H1 (cell line): ENCODE measurements at regions not wholly inside any gene's neighbourhood (a gene's known extent, or its start where the extent isn't known, plus 50 kb on each side); places are given as distances from the start of the nearest gene placed in this dataset.

ENCODE experiments used
- CTCF ChIA-PET: fragments of 300-600 bp; sonication (Branson Sonifier 250); formaldehyde crosslinking; loops from one replicate; lab custom pipeline; 2021; ENCODE audit not compliant: partially characterized antibody; lab: Charles Lee
- POLR2A ChIA-PET: fragments of 300-600 bp; sonication (Branson Sonifier 250); formaldehyde crosslinking; loops from one replicate; lab custom pipeline; 2021; ENCODE audit warnings: inconsistent platforms; ENCODE audit not compliant: partially characterized antibody; lab: Charles Lee
- DNase-seq, 2 experiments: peaks; one replicate each; pipeline versions ENCODE4 v3.0.0 to v3.0.0-alpha.2; 2010 to 2022; ENCODE audit warnings: low spot score in 2 of 2, low read depth in 1 of 2, mixed read lengths in 1 of 2
- FAIRE-seq: peaks from 2 replicates; lab custom pipeline; 2011; peaks lifted over from hg19 to GRCh38; lab: Jason Lieb, UNC
- H2AFZ ChIP-seq: 2 replicates; pipeline ENCODE4 v1.8.1; 2012; ENCODE audit warnings: low read length, inconsistent platforms
- H2AK5ac ChIP-seq: 2 replicates; pipeline ENCODE4 v1.6.1; 2013; ENCODE audit warnings: low read depth, low read length
- H2BK120ac ChIP-seq: replicated peaks from 2 replicates; pipeline ENCODE3; 2013; ENCODE audit warnings: low read depth, low read length, inconsistent platforms
- H2BK12ac ChIP-seq: 2 replicates; pipeline ENCODE4 v1.6.1; 2013; ENCODE audit warnings: low read depth, low read length
- H2BK15ac ChIP-seq: 2 replicates; pipeline ENCODE4 v1.6.1; 2013; ENCODE audit warnings: low read length
- H2BK20ac ChIP-seq: 2 replicates; pipeline ENCODE4 v1.6.1; 2013; ENCODE audit warnings: low read length
- H2BK5ac ChIP-seq: 2 replicates; pipeline ENCODE4 v1.6.1; 2013; ENCODE audit warnings: low read depth, low read length
- H3K14ac ChIP-seq: 2 replicates; pipeline ENCODE4 v1.6.1; 2013; ENCODE audit warnings: inconsistent platforms; ENCODE audit not compliant: insufficient read length
- H3K18ac ChIP-seq: 2 replicates; pipeline ENCODE4 v1.6.1; 2013; ENCODE audit warnings: low read length; ENCODE audit errors: extremely low read depth
- H3K23ac ChIP-seq: 2 replicates; pipeline ENCODE4 v1.6.1; 2013; ENCODE audit warnings: inconsistent platforms; ENCODE audit not compliant: insufficient read length
- H3K23me2 ChIP-seq: 2 replicates; pipeline ENCODE4 v1.6.1; 2013; ENCODE audit warnings: low read depth, low read length
- H3K27ac ChIP-seq: 2 replicates; pipeline ENCODE4 v1.6.1; 2011; ENCODE audit warnings: low read depth, low read length, inconsistent platforms
- H3K27me3 ChIP-seq, 4 experiments: replicated peaks in 1 of 4; 1 replicate in 1 of 4; 2 replicates in 3 of 4; pipeline versions ENCODE4 v1.6.1 to v1.8.1; 2011 to 2013; ENCODE audit warnings: low read length in 3 of 4, mild to moderate bottlenecking in 3 of 4, inconsistent platforms in 2 of 4, mixed read lengths in 2 of 4, moderate library complexity in 1 of 4; ENCODE audit not compliant: control insufficient read depth in 3 of 4, insufficient read depth in 3 of 4; ENCODE audit errors: extremely low read depth in 1 of 4
- H3K36me3 ChIP-seq, 4 experiments: 2 replicates each; pipeline versions ENCODE4 v1.6.1 to v1.8.1; 2011 to 2013; ENCODE audit warnings: mild to moderate bottlenecking in 4 of 4, low read length in 3 of 4, moderate library complexity in 2 of 4, control low read depth in 1 of 4, inconsistent platforms in 1 of 4; ENCODE audit not compliant: insufficient read depth in 4 of 4, control insufficient read depth in 2 of 4
- H3K4ac ChIP-seq: replicated peaks from 2 replicates; pipeline ENCODE3; 2013; ENCODE audit warnings: low read length, low read depth, mixed read lengths, inconsistent platforms; ENCODE audit not compliant: insufficient read length
- H3K4me1 ChIP-seq, 4 experiments: replicated peaks in 1 of 4; 1 replicate in 1 of 4; 2 replicates in 3 of 4; pipeline versions ENCODE4 v1.6.1 to v1.8.1; 2011 to 2013; ENCODE audit warnings: low read length in 3 of 4, inconsistent platforms in 2 of 4, mixed read lengths in 1 of 4; ENCODE audit not compliant: insufficient read depth in 4 of 4, control insufficient read depth in 3 of 4
- H3K4me2 ChIP-seq, 2 experiments: 2 replicates each; pipeline versions ENCODE4 v1.6.1 to v1.8.1; 2011 to 2013; ENCODE audit warnings: low read depth in 2 of 2, low read length in 2 of 2, control low read depth in 1 of 2, inconsistent platforms in 1 of 2, mild to moderate bottlenecking in 1 of 2; ENCODE audit not compliant: insufficient read depth in 1 of 2
- H3K4me3 ChIP-seq, 4 experiments: fragments of 200-600, 300-600 bp in 1 of 4; sonication (generic), shearing (Covaris generic), sonication (Bioruptor Twin) in 1 of 4; 2 replicates each; pipeline versions ENCODE4 v1.5.1 to v1.8.1; 2011 to 2016; ENCODE audit warnings: low read length in 4 of 4, low read depth in 3 of 4, control low read depth in 2 of 4, inconsistent platforms in 2 of 4, mild to moderate bottlenecking in 2 of 4, mixed read lengths in 1 of 4, moderate library complexity in 1 of 4; ENCODE audit not compliant: insufficient read depth in 2 of 4; ENCODE audit errors: extremely low read depth in 1 of 4
- H3K56ac ChIP-seq: replicated peaks from 2 replicates; pipeline ENCODE3; 2013; ENCODE audit warnings: low read depth, mild to moderate bottlenecking, mixed read lengths, low read length, inconsistent platforms; ENCODE audit not compliant: insufficient read length
- H3K79me1 ChIP-seq: 2 replicates; pipeline ENCODE4 v1.6.1; 2013; ENCODE audit warnings: low read depth, low read length, control low read depth
- H3K79me2 ChIP-seq, 2 experiments: 2 replicates each; pipeline versions ENCODE4 v1.6.1 to v1.8.1; 2012 to 2013; ENCODE audit warnings: low read length in 2 of 2, mild to moderate bottlenecking in 2 of 2, inconsistent platforms in 1 of 2; ENCODE audit not compliant: insufficient read depth in 2 of 2, control insufficient read depth in 1 of 2
- H3K9ac ChIP-seq, 4 experiments: replicated peaks in 1 of 4; 1 replicate in 1 of 4; 2 replicates in 3 of 4; pipeline versions ENCODE4 v1.6.1 to v1.8.1; 2011 to 2013; ENCODE audit warnings: low read depth in 3 of 4, low read length in 3 of 4, control low read depth in 2 of 4, mild to moderate bottlenecking in 2 of 4, moderate library complexity in 2 of 4, inconsistent platforms in 1 of 4; ENCODE audit errors: extremely low read depth in 1 of 4
- H3K9me3 ChIP-seq, 2 experiments: 2 replicates each; pipeline versions ENCODE4 v1.6.1 to v1.8.1; 2012 to 2013; ENCODE audit warnings: mild to moderate bottlenecking in 2 of 2, moderate library complexity in 2 of 2, control low read depth in 1 of 2, inconsistent platforms in 1 of 2, low read depth in 1 of 2, low read length in 1 of 2, mixed read lengths in 1 of 2; ENCODE audit not compliant: insufficient read depth in 2 of 2
- H4K20me1 ChIP-seq, 2 experiments: replicated peaks in 1 of 2; 2 replicates each; pipeline versions ENCODE3 to v1.8.1; 2011 to 2013; ENCODE audit warnings: inconsistent platforms in 2 of 2, low read length in 2 of 2, mild to moderate bottlenecking in 1 of 2; ENCODE audit not compliant: insufficient read depth in 2 of 2, control insufficient read depth in 1 of 2
- H4K5ac ChIP-seq: 2 replicates; pipeline ENCODE4 v1.6.1; 2013; ENCODE audit warnings: low read length, low read depth, mixed read lengths, inconsistent platforms; ENCODE audit not compliant: insufficient read length
- H4K8ac ChIP-seq: 2 replicates; pipeline ENCODE4 v1.8.0; 2013; ENCODE audit warnings: mild to moderate bottlenecking, moderate library complexity, low read length, inconsistent platforms; ENCODE audit not compliant: insufficient read depth; ENCODE audit errors: extremely low read depth
- H4K91ac ChIP-seq: replicated peaks from 2 replicates; pipeline ENCODE3; 2013; ENCODE audit warnings: low read length, mixed read lengths, inconsistent platforms; ENCODE audit not compliant: insufficient read length
- BRCA1 ChIP-seq: IDR thresholded peaks from 2 replicates; pipeline ENCODE4 v1.6.1; 2012; ENCODE audit warnings: low read depth, low read length, improper control_type of control experiment
- CBX8 ChIP-seq: fragments of 300-800, 300-1000 bp; sonication (generic); IDR thresholded peaks from 2 replicates; pipeline ENCODE4 v1.7.1; 2016; ENCODE audit warnings: low read depth, low read length, borderline replicate concordance
- CEBPB ChIP-seq: IDR thresholded peaks from 2 replicates; pipeline ENCODE4 v1.6.1; 2012; ENCODE audit warnings: low read depth, low read length
- EP300 ChIP-seq, 2 experiments: IDR thresholded peaks; 1 replicate in 1 of 2; 2 replicates in 1 of 2; pipeline ENCODE4 v1.6.1; 2011 to 2012; ENCODE audit warnings: low read depth in 2 of 2, low read length in 2 of 2, mild to moderate bottlenecking in 2 of 2, borderline replicate concordance in 1 of 2, inconsistent platforms in 1 of 2, moderate library complexity in 1 of 2
- EZH2 ChIP-seq: fragments of 200-600 bp; sonication (generic); IDR thresholded peaks from 2 replicates; pipeline ENCODE4 v1.7.1; 2012; ENCODE audit warnings: low read depth, mild to moderate bottlenecking, moderate library complexity, low read length, inconsistent platforms; ENCODE audit not compliant: severe bottlenecking
- GABPA ChIP-seq: IDR thresholded peaks from 2 replicates; pipeline ENCODE4 v1.6.1; 2011; ENCODE audit warnings: mild to moderate bottlenecking, low read length, moderate library complexity, borderline replicate concordance; ENCODE audit not compliant: insufficient read depth
- HDAC6 ChIP-seq: IDR thresholded peaks from one replicate; pipeline ENCODE4 v1.7.1; 2012; ENCODE audit warnings: low read depth, mild to moderate bottlenecking, inconsistent platforms, low read length, moderate library complexity
- NANOG ChIP-seq: IDR thresholded peaks from 2 replicates; pipeline ENCODE4 v1.6.1; 2011; ENCODE audit warnings: low read length, low read depth, mild to moderate bottlenecking, inconsistent platforms; ENCODE audit not compliant: insufficient read depth, poor library complexity, severe bottlenecking
- RNF2 ChIP-seq: fragments of 200-900, 300-1000 bp; sonication (generic); IDR thresholded peaks from 2 replicates; pipeline ENCODE4 v1.7.1; 2016; ENCODE audit warnings: borderline replicate concordance, low read depth, mild to moderate bottlenecking, antibody characterized with exemption, low read length; ENCODE audit not compliant: poor library complexity, severe bottlenecking; ENCODE audit errors: missing control alignments
- SIRT6 ChIP-seq: IDR thresholded peaks from one replicate; pipeline ENCODE4 v1.7.1; 2012; ENCODE audit warnings: low read length, inconsistent platforms
- SIX5 ChIP-seq: IDR thresholded peaks from 2 replicates; pipeline ENCODE4 v1.6.1; 2011; ENCODE audit warnings: mild to moderate bottlenecking, low read depth, low read length
- SP1 ChIP-seq: IDR thresholded peaks from 2 replicates; pipeline ENCODE4 v1.6.1; 2011; ENCODE audit warnings: low read depth, low read length
- USF2 ChIP-seq: IDR thresholded peaks from 2 replicates; pipeline ENCODE4 v1.6.1; 2011; ENCODE audit warnings: low read length, improper control_type of control experiment
- WGBS, 2 experiments: shearing (Covaris generic) in 1 of 2; methylation state at CpG; one replicate each; pipeline versions ENCODE4 v1.1.6 to v1.1.7; 2013 to 2015; ENCODE audit warnings: low lambda C conversion rate in 2 of 2, mixed read lengths in 2 of 2, inconsistent platforms in 1 of 2, low coverage in 1 of 2, missing lambda C conversion rate in 1 of 2; ENCODE audit not compliant: insufficient replicate concordance in 2 of 2, insufficient coverage in 1 of 2, insufficient read length in 1 of 2; ENCODE audit errors: extremely low coverage in 1 of 2, missing lambda C conversion rate in 1 of 2; 5-methylcytosine and 5-hydroxymethylcytosine counted together

- FAIRE-seq (no peak), DNase-seq (no peak)
- 81% methylated on average over 1 of the region's 1 CpG; no CpG with 5 or more reads in 1 of the 2 experiments for WGBS, 2 experiments
- no peak for TF ChIP-seq HDAC6
- TF ChIP-seq CBX8 = no peak
- no peak for TF ChIP-seq BRCA1
- no peak for TF ChIP-seq CEBPB
- TF ChIP-seq EP300 (IDR thresholded peaks at IDR 0.05; ENCODE audit: borderline replicate concordance in 1 of 2, low read depth in 2 of 2, low read length in 2 of 2) = no peak
- no peak for TF ChIP-seq SIRT6
- TF ChIP-seq SP1 = no peak
- no peak for TF ChIP-seq GABPA
- no peak for TF ChIP-seq EZH2
- TF ChIP-seq RNF2 = no peak
- no peak for TF ChIP-seq USF2
- no peak for TF ChIP-seq NANOG
- TF ChIP-seq SIX5 = no peak
- H3K27me3 ChIP-seq = no peaks in the 10 kb centered on the region
- H3K4me3 ChIP-seq = no peak overlapping the region
- H3K56ac ChIP-seq = no peak overlapping the region
- no peak overlapping the region for H2BK12ac ChIP-seq
- no peak overlapping the region for H3K4ac ChIP-seq
- ChIA-PET POLR2A (no interaction called here), CTCF (interaction anchor here (2.6 kb wide), 1 partner anchor 10 kb away, joined by 13 read pairs; no protein-coding TSS in a partner anchor)
- H3K23ac ChIP-seq = no peak overlapping the region
- H3K79me2 ChIP-seq = no peaks in the 10 kb centered on the region
- no peak overlapping the region for H3K14ac ChIP-seq
- H3K4me2 ChIP-seq = no peak overlapping the region
- H3K79me1 ChIP-seq = no peaks in the 10 kb centered on the region
- H2BK20ac ChIP-seq = no peak overlapping the region
- H3K18ac ChIP-seq = no peak overlapping the region
- H2BK15ac ChIP-seq = no peak overlapping the region
- no peak overlapping the region for H4K91ac ChIP-seq
- no peak overlapping the region for H4K5ac ChIP-seq
- H4K20me1 ChIP-seq = no peaks in the 10 kb centered on the region
- H2AFZ ChIP-seq = no peak overlapping the region
- no peak overlapping the region for H2BK120ac ChIP-seq
- H3K4me1 ChIP-seq = no peaks in the 10 kb centered on the region
- H4K8ac ChIP-seq = no peak overlapping the region
- H3K9me3 ChIP-seq = no peaks in the 10 kb centered on the region; a peak in 1 of 4 replicates
- H3K36me3 ChIP-seq = no peaks in the 10 kb centered on the region
- no peaks in the 10 kb centered on the region; the same call in 1 of the 2 replicates for H3K23me2 ChIP-seq
- H3K9ac ChIP-seq = no peak overlapping the region
- H2AK5ac ChIP-seq = no peak overlapping the region
- H2BK5ac ChIP-seq = no peak overlapping the region
- H3K27ac ChIP-seq = no peak overlapping the region
Observed at GRCh38 chr21:27813344-27813743, 846.5 kb upstream of the ADAMTS5 start.
